AG20443 (cell line): ENCODE measurements at regions not wholly inside any gene's neighbourhood (a gene's known extent, or its start where the extent isn't known, plus 50 kb on each side); places are given as distances from the start of the nearest gene placed in this dataset.
"Not testable (repeated sequence)": the region's sequence is repeated elsewhere in the genome, so short reads cannot be mapped to it uniquely, and the experiment has no call there.

Experiments
- DNase-seq: peaks from one replicate; pipeline ENCODE4 v3.0.0; 2012; ENCODE audit warnings: low spot score, mixed read lengths

- peak; percentile 85 for DNase-seq
Observed at GRCh38 chr18:57881818-57882413, 78.8 kb upstream of the ATP8B1 start.

GRCh38 chr18:57879924-57880323 lies 76.8 kb upstream of the ATP8B1 start:
- DNase-seq, result not testable (repeated sequence)

DNA sequence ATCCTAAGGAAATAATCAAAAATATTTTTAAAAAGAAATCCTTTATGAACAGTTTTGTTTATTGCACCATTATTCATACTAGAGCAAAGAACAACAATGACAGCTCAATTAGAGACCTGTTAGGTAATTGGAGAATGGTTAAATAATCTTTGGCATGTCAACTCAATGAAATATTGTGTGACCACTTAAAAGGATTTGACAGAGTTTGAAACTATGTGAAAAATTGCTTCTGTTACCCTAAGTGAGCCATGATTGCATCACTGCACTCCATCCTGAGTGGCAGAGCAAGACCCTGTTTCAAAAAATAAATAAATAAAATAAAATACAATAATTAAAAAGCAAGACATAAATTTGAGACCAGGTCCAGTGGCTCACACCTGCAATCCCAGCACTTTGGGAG lies 66.1 kb upstream of the ATP8B1 start:
- DNase-seq, result no peak

DNA sequence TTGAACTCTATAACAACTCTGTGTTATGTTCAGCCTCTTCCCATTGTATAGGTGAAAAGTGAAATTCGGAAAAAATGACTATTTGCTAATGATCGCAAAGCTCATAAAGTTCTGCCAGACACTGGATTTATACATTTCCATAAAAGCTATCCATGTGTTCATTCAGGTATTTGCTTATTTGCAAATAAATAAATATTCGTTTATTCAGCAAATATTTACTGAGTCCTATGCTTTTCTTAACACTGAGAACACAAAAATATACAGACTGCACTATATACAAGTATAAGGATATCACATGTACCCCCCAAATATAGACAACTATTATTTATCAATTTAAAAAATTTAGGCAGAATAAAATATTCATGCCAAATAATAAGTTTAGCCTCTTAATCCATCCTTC lies 63.2 kb upstream of the ATP8B1 start:
- DNase-seq, result no peak

DNA sequence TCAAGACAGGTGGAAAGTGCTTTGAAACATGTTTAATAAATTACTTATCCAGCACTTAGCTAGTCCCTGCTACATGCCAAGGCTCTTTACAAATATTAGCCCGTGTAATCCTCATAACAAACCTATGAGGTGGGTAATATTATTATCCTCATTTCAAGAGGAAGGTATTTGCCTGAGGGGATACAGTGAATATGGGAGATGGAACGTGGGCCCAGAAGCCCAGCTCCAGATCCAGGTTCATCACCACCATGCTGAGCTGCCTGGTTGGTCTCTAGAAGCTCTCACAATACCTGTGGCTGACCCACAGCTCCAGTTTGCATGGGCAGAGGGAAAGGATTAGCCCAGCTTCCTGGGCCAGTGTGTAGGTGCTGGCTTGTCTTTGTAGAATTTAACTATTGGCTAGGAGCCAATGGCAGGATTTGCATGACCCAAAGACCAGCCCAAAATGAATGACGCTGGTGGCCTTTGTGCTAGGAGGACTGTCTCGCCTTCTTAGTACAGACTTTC lies 61.6 kb upstream of the ATP8B1 start:
- DNase-seq, result no peak

DNA sequence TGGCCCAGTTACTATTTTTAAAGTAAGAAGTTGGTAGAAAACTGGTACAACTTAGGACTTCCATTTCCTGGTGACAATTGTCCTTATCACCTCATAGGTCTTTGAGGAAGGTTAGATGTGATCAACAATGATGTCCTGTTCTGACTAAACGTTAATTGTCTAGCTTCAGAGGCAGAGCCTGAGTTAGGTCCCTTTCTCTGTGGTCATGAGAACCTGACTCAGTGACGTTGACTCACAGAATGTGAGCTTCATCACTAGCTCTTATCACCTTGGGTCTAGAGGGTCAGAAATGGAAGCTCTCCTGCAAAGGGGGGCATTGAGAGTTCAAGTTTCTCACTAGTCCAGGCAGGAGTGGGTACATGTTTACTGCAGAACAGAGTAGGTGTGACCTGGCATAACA lies 60.6 kb upstream of the ATP8B1 start:
- no peak for DNase-seq

- DNase-seq, result no peak
Observed at GRCh38 chr18:57859314-57859713, 56.2 kb upstream of the ATP8B1 start.

DNA sequence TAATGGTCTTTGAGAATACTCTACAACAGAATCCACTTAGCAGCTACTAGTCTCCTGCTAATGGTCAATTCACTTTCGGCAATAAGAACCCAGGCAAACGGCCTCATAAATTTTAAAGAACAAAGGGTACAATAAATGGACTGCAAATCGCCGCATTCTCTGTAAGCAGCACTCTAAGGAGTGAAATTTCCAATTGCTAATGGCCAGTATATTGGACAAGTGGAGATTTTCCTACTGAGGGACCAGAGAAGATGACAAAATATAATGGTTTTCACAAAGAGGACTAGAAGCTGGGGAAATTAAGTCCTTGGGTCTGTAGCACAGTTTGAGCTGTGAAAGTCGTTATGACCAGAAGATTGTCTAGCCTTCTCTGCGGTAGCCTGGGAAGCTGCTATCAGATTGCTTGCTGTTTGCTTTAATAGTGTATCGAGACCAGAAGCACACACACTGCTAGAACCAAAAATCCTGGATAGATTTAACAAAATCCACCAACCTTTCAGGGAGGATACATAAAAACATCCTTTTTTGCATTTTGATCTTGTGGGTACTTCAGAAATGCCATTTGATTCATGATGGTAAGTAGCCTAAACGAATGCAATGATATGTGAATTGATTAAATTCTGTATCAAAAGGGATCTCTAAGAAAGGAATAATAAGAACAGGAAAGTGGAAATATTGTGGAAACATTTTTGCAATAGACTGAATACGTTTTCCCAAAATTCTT lies 53.6 kb upstream of the ATP8B1 start:
- DNase-seq, result no peak

GRCh38 chr18:57856128-57856527 lies 53.0 kb upstream of the ATP8B1 start:
- DNase-seq, result no peak

GRCh38 chr18:57855551-57855950 lies 52.4 kb upstream of the ATP8B1 start:
- DNase-seq, result no peak

- no peak for DNase-seq
Observed at GRCh38 chr18:57854726-57855125, 51.6 kb upstream of the ATP8B1 start.

DNA sequence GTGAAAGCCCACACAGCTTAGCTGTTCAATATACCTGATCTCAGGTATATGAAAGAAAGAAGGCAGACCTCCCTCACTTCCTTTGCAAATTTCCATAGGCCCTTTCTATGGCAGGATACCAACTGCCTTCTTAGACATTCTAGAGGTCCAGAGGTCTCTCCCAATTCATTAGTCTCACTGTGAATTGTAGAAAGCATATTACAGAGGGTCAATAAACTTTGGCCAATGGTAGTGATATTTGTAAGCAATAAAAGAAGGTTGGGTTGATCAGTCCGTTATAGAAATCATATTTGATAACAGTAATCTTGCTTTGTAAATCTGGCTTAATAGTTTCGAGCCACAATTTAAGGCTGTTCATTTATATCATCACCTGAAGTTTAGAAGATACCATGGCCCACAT lies 50.7 kb upstream of the ATP8B1 start:
- DNase-seq, result no peak

DNA sequence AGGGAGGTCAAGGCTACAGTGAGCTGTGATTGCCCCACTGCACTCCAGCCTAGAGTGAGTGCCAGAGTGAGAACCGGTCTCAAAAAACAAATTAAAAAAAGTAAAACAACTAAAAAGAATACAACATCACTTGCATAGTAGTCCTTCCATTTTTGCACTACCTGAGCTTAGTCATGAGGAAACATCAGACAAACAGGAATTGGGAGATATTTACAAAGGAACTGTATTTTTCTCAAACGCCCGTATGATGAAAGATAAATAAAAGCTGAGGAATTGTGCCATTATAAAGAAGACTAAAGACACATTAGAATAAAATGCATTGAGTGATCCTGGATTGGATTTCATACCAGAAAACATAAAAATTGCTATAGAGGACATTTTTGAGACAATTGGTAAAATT lies 50.0 kb upstream of the ATP8B1 start:
- DNase-seq, result no peak
